IMR-90 (cell line): ENCODE measurements at regions not wholly inside any gene's neighbourhood (a gene's known extent, or its start where the extent isn't known, plus 50 kb on each side); places are given as distances from the start of the nearest gene placed in this dataset.

Experiments used
- ATAC-seq: fragments of 200-7000 bp; cut with Tn5 transposase; 2 replicates; pipeline ENCODE4 v1.9.1; 2020; ENCODE audit warnings: low read depth, mild to moderate bottlenecking, moderate library complexity
- BruUV-seq: library from RNA; stranded (reverse); fragments of 400-500 nt; replicated peaks from 2 replicates; lab custom pipeline; 2021; lab: Mats Ljungman, UMichigan
- CTCF ChIA-PET: fragments of 300-600 bp; formaldehyde crosslinking; extraction: SDS; loops from one replicate; lab custom pipeline; 2021; ENCODE audit warnings: antibody characterized with exemption; lab: Yijun Ruan, JAX
- POLR2A ChIA-PET: fragments of 300-600 bp; sonication (Branson Sonifier 250); formaldehyde crosslinking; loops from one replicate; lab custom pipeline; 2022; ENCODE audit warnings: antibody characterized with exemption; ENCODE audit not compliant: unreplicated experiment; lab: Charles Lee
- DNase-seq: peaks from one replicate; pipeline ENCODE4 v3.0.0; 2013
- H2AFZ ChIP-seq: replicated peaks from 2 replicates; pipeline ENCODE3; 2013; ENCODE audit warnings: low read length, mild to moderate bottlenecking; ENCODE audit not compliant: poor library complexity
- H2AK5ac ChIP-seq: 2 replicates; pipeline ENCODE4 v1.6.1; 2013; ENCODE audit warnings: low read depth, low read length, inconsistent platforms
- H2AK9ac ChIP-seq: replicated peaks from 2 replicates; pipeline ENCODE3; 2013; ENCODE audit warnings: mild to moderate bottlenecking, low read depth, low read length, moderate library complexity; ENCODE audit not compliant: poor library complexity
- H2BK120ac ChIP-seq: 2 replicates; pipeline ENCODE4 v1.6.1; 2013; ENCODE audit warnings: low read depth, low read length, inconsistent platforms
- H2BK15ac ChIP-seq: 3 replicates; pipeline ENCODE4 v1.6.1; 2013; ENCODE audit warnings: low read depth, low read length, inconsistent platforms
- H2BK20ac ChIP-seq: 2 replicates; pipeline ENCODE4 v1.6.1; 2013; ENCODE audit warnings: low read depth, mild to moderate bottlenecking, inconsistent platforms, low read length, moderate library complexity
- H2BK5ac ChIP-seq: 2 replicates; pipeline ENCODE4 v1.6.1; 2013; ENCODE audit warnings: mild to moderate bottlenecking, low read depth, low read length, inconsistent platforms; ENCODE audit not compliant: poor library complexity, severe bottlenecking
- H3K14ac ChIP-seq: replicated peaks from 2 replicates; pipeline ENCODE4 v1.6.1; 2013; ENCODE audit warnings: low read depth, low read length, inconsistent platforms
- H3K18ac ChIP-seq: 2 replicates; pipeline ENCODE4 v1.6.1; 2013; ENCODE audit warnings: low read depth, low read length, control low read depth
- H3K23ac ChIP-seq: 2 replicates; pipeline ENCODE4 v1.6.1; 2013; ENCODE audit warnings: low read depth, low read length, inconsistent platforms
- H3K27ac ChIP-seq: 2 replicates; pipeline ENCODE4 v1.5.1; 2013; ENCODE audit warnings: mild to moderate bottlenecking, control low read depth, low read length; ENCODE audit not compliant: insufficient read depth
- H3K27me3 ChIP-seq: 2 replicates; pipeline ENCODE4 v1.6.1; 2013; ENCODE audit warnings: low read length; ENCODE audit not compliant: control insufficient read depth, insufficient read depth
- H3K36me3 ChIP-seq: 2 replicates; pipeline ENCODE4 v1.6.1; 2013; ENCODE audit warnings: low read length, mixed read lengths; ENCODE audit not compliant: control insufficient read depth, insufficient read depth
- H3K4ac ChIP-seq: 2 replicates; pipeline ENCODE4 v1.6.1; 2013; ENCODE audit warnings: low read depth, low read length, inconsistent platforms
- H3K4me1 ChIP-seq: 2 replicates; pipeline ENCODE4 v1.6.1; 2013; ENCODE audit warnings: low read length, mixed read lengths; ENCODE audit not compliant: control insufficient read depth, insufficient read depth
- H3K4me2 ChIP-seq: 2 replicates; pipeline ENCODE4 v1.6.1; 2013; ENCODE audit warnings: low read depth, mild to moderate bottlenecking, control low read depth, low read length, moderate library complexity
- H3K4me3 ChIP-seq: 2 replicates; pipeline ENCODE4 v1.5.1; 2013; ENCODE audit warnings: low read depth, mild to moderate bottlenecking, control low read depth, low read length, moderate library complexity; ENCODE audit not compliant: insufficient read depth
- H3K56ac ChIP-seq: 2 replicates; pipeline ENCODE4 v1.6.1; 2013; ENCODE audit warnings: low read length, inconsistent platforms; ENCODE audit not compliant: insufficient read depth; ENCODE audit errors: extremely low read depth
- H3K79me1 ChIP-seq, 2 experiments: 2 replicates each; pipeline ENCODE4 v1.6.1; 2013; ENCODE audit warnings: low read length in 2 of 2, inconsistent platforms in 1 of 2, low read depth in 1 of 2
- H3K9ac ChIP-seq: 2 replicates; pipeline ENCODE4 v1.6.1; 2013; ENCODE audit warnings: low read depth, low read length, control low read depth
- H3K9me1 ChIP-seq: 2 replicates; pipeline ENCODE4 v1.6.1; 2013; ENCODE audit warnings: low read length, inconsistent platforms; ENCODE audit not compliant: insufficient read depth
- H3K9me3 ChIP-seq: 2 replicates; pipeline ENCODE4 v1.6.1; 2013; ENCODE audit warnings: low read length; ENCODE audit not compliant: control insufficient read depth, insufficient read depth
- H4K20me1 ChIP-seq: 2 replicates; pipeline ENCODE4 v1.6.1; 2013; ENCODE audit warnings: low read length, inconsistent platforms; ENCODE audit not compliant: insufficient read depth
- H4K5ac ChIP-seq: 2 replicates; pipeline ENCODE4 v1.6.1; 2013; ENCODE audit warnings: mild to moderate bottlenecking, low read depth, low read length, control low read depth
- H4K8ac ChIP-seq, 2 experiments: 2 replicates each; pipeline ENCODE4 v1.6.1; 2013; ENCODE audit warnings: low read depth in 2 of 2, low read length in 2 of 2, control low read depth in 1 of 2, inconsistent platforms in 1 of 2
- H4K91ac ChIP-seq: 2 replicates; pipeline ENCODE4 v1.6.1; 2013; ENCODE audit warnings: low read depth, low read length, inconsistent platforms; ENCODE audit not compliant: insufficient read depth
- MAZ ChIP-seq: IDR thresholded peaks from 2 replicates; pipeline ENCODE4 v1.6.1; 2012; ENCODE audit warnings: low read depth, mild to moderate bottlenecking, low read length, improper control_type of control experiment, moderate library complexity, borderline replicate concordance
- MXI1 ChIP-seq: IDR thresholded peaks from 2 replicates; pipeline ENCODE4 v1.6.1; 2012; ENCODE audit warnings: low read depth, mild to moderate bottlenecking, low read length, moderate library complexity, borderline replicate concordance
- NFE2L2 ChIP-seq: fragments of 150-350 bp; IDR thresholded peaks from 2 replicates; pipeline ENCODE4 v1.6.1; 2016; ENCODE audit warnings: low read depth, mild to moderate bottlenecking, low read length
- WGBS, 2 experiments: methylation state at CpG; one replicate each; pipeline versions ENCODE4 v1.1.5 to v1.1.7; 2013; ENCODE audit warnings: missing lambda C conversion rate in 2 of 2; ENCODE audit not compliant: insufficient read length in 1 of 2; ENCODE audit errors: extremely low coverage in 2 of 2; 5-methylcytosine and 5-hydroxymethylcytosine counted together
- dilution Hi-C: fragments of 300-500 bp; cut with HindIII; formaldehyde crosslinking; loops from one replicate; pipeline ENCODE4 v1.14.3; 2018; ENCODE audit warnings: low sequenced_read_pairs; ENCODE audit not compliant: unreplicated experiment
- in situ Hi-C: fragments of 300-500 bp; cut with MboI; formaldehyde crosslinking; loops from 3 replicates; pipeline ENCODE4 v1.14.3; 2019; ENCODE audit warnings: low sequenced_read_pairs, inconsistent platforms, mixed read lengths
- intact Hi-C: fragments of 100-400 bp; cut with micrococcal nuclease; formaldehyde crosslinking; loops from 2 replicates; pipeline ENCODE4 v1.10.0; 2022

- no peak for DNase-seq
- ATAC-seq = no peak
- in situ Hi-C loops = no loop called here
Observed at GRCh38 chr10:113302062-113302461, 250.8 kb upstream of the HABP2 start.

More at GRCh38 chr10:113302062-113302461, 250.8 kb upstream of the HABP2 start:
- intact Hi-C loops = loop anchor here (10.0 kb wide), 1 partner anchor 347 kb away; the partner anchor contains the start of gene TCF7L2
- H3K18ac ChIP-seq = no peak overlapping the region
- H3K27me3 ChIP-seq = no peaks in the 10 kb centered on the region; the same call in 1 of the 2 replicates
- no peak overlapping the region for H4K5ac ChIP-seq
- CTCF ChIA-PET = no interaction called here
- no peaks in the 10 kb centered on the region for H3K4me1 ChIP-seq
- H3K9ac ChIP-seq = no peak overlapping the region
- no peak overlapping the region for H3K56ac ChIP-seq
- POLR2A ChIA-PET = no interaction called here
- H2BK15ac ChIP-seq = no peak overlapping the region
- no peaks in the 10 kb centered on the region for H3K9me1 ChIP-seq
- H4K8ac ChIP-seq = no peak overlapping the region
- no peak overlapping the region for H4K91ac ChIP-seq
- no peaks in the 10 kb centered on the region for H3K9me3 ChIP-seq
- no peak overlapping the region for H2BK5ac ChIP-seq
- H3K36me3 ChIP-seq = no peaks in the 10 kb centered on the region
- WGBS, 2 experiments = no CpG with 5 or more reads among the region's 3 CpGs
- no peak overlapping the region for H2AK5ac ChIP-seq
- dilution Hi-C loops = no loop called here
- TF ChIP-seq MAZ (no peak), NFE2L2 (no peak), MXI1 (no peak)
- no peak overlapping the region for H3K23ac ChIP-seq
- no peak overlapping the region for H3K4me3 ChIP-seq
- no peak overlapping the region for H3K14ac ChIP-seq
- H2BK120ac ChIP-seq = no peak overlapping the region
- H3K27ac ChIP-seq = no peak overlapping the region
- no peak overlapping the region for H2BK20ac ChIP-seq
- no TSS peak for BruUV-seq
- no peak overlapping the region for H2AK9ac ChIP-seq
- no peaks in the 10 kb centered on the region for H3K79me1 ChIP-seq
- no peaks in the 10 kb centered on the region for H4K20me1 ChIP-seq
- no peak overlapping the region for H3K4me2 ChIP-seq
- no peak overlapping the region for H2AFZ ChIP-seq
- H3K4ac ChIP-seq = no peak overlapping the region
